ENCODE measurements at regions not wholly inside any gene's neighbourhood (a gene's known extent, or its start where the extent isn't known, plus 50 kb on each side); places are given as distances from the start of the nearest gene placed in this dataset.

GRCh38 chr9:116083837-116084236 is 69.8 kb upstream of the PAPPA start:
- TF ChIP-seq NFRKB (IDR thresholded peaks at IDR 0.05) (no peak), ELF4 (IDR thresholded peaks at IDR 0.05) (no peak), BHLHE40 (IDR thresholded peaks at IDR 0.05; ENCODE audit: borderline replicate concordance) (no peak), FOXM1 (IDR thresholded peaks at IDR 0.05; ENCODE audit: borderline replicate concordance) (no peak), LEF1 (IDR thresholded peaks at IDR 0.05; ENCODE audit: borderline replicate concordance) (no peak), SP1 (IDR thresholded peaks at IDR 0.05) (no peak), PKNOX1 (IDR thresholded peaks at IDR 0.05) (no peak), SUZ12 (IDR thresholded peaks at IDR 0.05) (no peak)

Measured in HEK293T (cell line).